Stimulated activated CD4-positive, alpha-beta T cell treated with anti-CD3 and anti-CD28 coated beads, Interleukin-1b, Interleukin-23, amount 100 ng/mL, for 48 hours (primary cell): ENCODE measurements at regions not wholly inside any gene's neighbourhood (a gene's known extent, or its start where the extent isn't known, plus 50 kb on each side); places are given as distances from the start of the nearest gene placed in this dataset.
"Not testable (repeated sequence)": the region's sequence is repeated elsewhere in the genome, so short reads cannot be mapped to it uniquely, and the experiment has no call there.

Experiments used
- DNase-seq: peaks from one replicate; pipeline ENCODE4 v3.0.0-alpha.2; 2020

GRCh38 chr2:39923455-39923854 lies 144.4 kb upstream of the THUMPD2 start:
- DNase-seq: no peak

- no peak for DNase-seq
Measured at GRCh38 chr2:39922679-39923405, 143.8 kb upstream of the THUMPD2 start.

- peak; percentile 22 for DNase-seq
Measured at GRCh38 chr2:39920307-39920801, 141.3 kb upstream of the THUMPD2 start.

GRCh38 chr2:39919511-39920306 lies 140.7 kb upstream of the THUMPD2 start:
- DNase-seq: peak; percentile 13

- DNase-seq: no peak
Measured at GRCh38 chr2:39918886-39919285, 139.8 kb upstream of the THUMPD2 start.

GRCh38 chr2:39917371-39917770 lies 138.3 kb upstream of the THUMPD2 start:
- not testable (repeated sequence) for DNase-seq

- DNase-seq: no peak
Measured at GRCh38 chr2:39914949-39915348, 135.9 kb upstream of the THUMPD2 start.

- no peak for DNase-seq
Measured at GRCh38 chr2:39913648-39914461, 134.8 kb upstream of the THUMPD2 start.

GRCh38 chr2:39902103-39902502 lies 123.0 kb upstream of the THUMPD2 start:
- DNase-seq: no peak

GRCh38 chr2:39898934-39899333 lies 119.9 kb upstream of the THUMPD2 start:
- DNase-seq: no peak

GRCh38 chr2:39897273-39897672 lies 118.2 kb upstream of the THUMPD2 start:
- DNase-seq: no peak

- DNase-seq: no peak
Measured at GRCh38 chr2:39894082-39894481, 115.0 kb upstream of the THUMPD2 start.

- DNase-seq: no peak
Measured at GRCh38 chr2:39893616-39894015, 114.6 kb upstream of the THUMPD2 start.

GRCh38 chr2:39881948-39882347 lies 102.9 kb upstream of the THUMPD2 start:
- DNase-seq: no peak

- DNase-seq: no peak
Measured at GRCh38 chr2:39881494-39881893, 102.4 kb upstream of the THUMPD2 start.

- not testable (repeated sequence) for DNase-seq
Measured at GRCh38 chr2:39879001-39879400, 99.9 kb upstream of the THUMPD2 start.

- DNase-seq: no peak
Measured at GRCh38 chr2:39875914-39876267, 96.8 kb upstream of the THUMPD2 start.

GRCh38 chr2:39875182-39875913 lies 96.3 kb upstream of the THUMPD2 start:
- no peak for DNase-seq

- no peak for DNase-seq
Measured at GRCh38 chr2:39874236-39874635, 95.2 kb upstream of the THUMPD2 start.

- no peak for DNase-seq
Measured at GRCh38 chr2:39873586-39873985, 94.5 kb upstream of the THUMPD2 start.

GRCh38 chr2:39872748-39873147 lies 93.7 kb upstream of the THUMPD2 start:
- no peak for DNase-seq

GRCh38 chr2:39871291-39871761 lies 92.3 kb upstream of the THUMPD2 start:
- DNase-seq: no peak

GRCh38 chr2:39870871-39871270 lies 91.8 kb upstream of the THUMPD2 start:
- no peak for DNase-seq
